Hepatocyte (in vitro differentiated cells): ENCODE measurements at regions not wholly inside any gene's neighbourhood (a gene's known extent, or its start where the extent isn't known, plus 50 kb on each side); places are given as distances from the start of the nearest gene placed in this dataset.

ENCODE experiments used
- CTCF ChIP-seq: fragments of 200-600 bp; sonication (generic); IDR thresholded peaks from 2 replicates; pipeline ENCODE4 v1.5.1; 2016; ENCODE audit warnings: antibody characterized with exemption, mild to moderate bottlenecking; ENCODE audit not compliant: poor library complexity
- EZH2 ChIP-seq: fragments of 200-600 bp; sonication (generic); IDR thresholded peaks from 2 replicates; pipeline ENCODE4 v1.6.1; 2016; ENCODE audit warnings: antibody characterized with exemption, mild to moderate bottlenecking, borderline replicate concordance
- EZH2phosphoT487 ChIP-seq: fragments of 200-600 bp; sonication (generic); IDR thresholded peaks from one replicate; pipeline ENCODE4 v1.6.1; 2018; ENCODE audit warnings: antibody characterized with exemption, mild to moderate bottlenecking, low read depth, moderate library complexity; ENCODE audit not compliant: unreplicated experiment, severe bottlenecking

GRCh38 chrX:42477396-42477795, 300.6 kb downstream of the PPP1R2C start:
- TF ChIP-seq CTCF: no peak
- TF ChIP-seq EZH2: no peak
- TF ChIP-seq EZH2phosphoT487: no peak
